Adipocyte (in vitro differentiated cells): ENCODE measurements at regions not wholly inside any gene's neighbourhood (a gene's known extent, or its start where the extent isn't known, plus 50 kb on each side); places are given as distances from the start of the nearest gene placed in this dataset.

Experiments used
- DNase-seq: peaks from one replicate; pipeline ENCODE4 v3.0.0-alpha.2; 2015; ENCODE audit warnings: low read depth
- H3K27me3 ChIP-seq: replicated peaks from 2 replicates; pipeline ENCODE4 v1.7.0; 2013; ENCODE audit warnings: mild to moderate bottlenecking, low read length, moderate library complexity; ENCODE audit not compliant: control insufficient read depth, insufficient read depth
- H3K36me3 ChIP-seq: 2 replicates; pipeline ENCODE4 v1.7.0; 2013; ENCODE audit warnings: low read length, mild to moderate bottlenecking, moderate library complexity; ENCODE audit not compliant: control insufficient read depth, insufficient read depth, severe bottlenecking
- H3K4me1 ChIP-seq: 2 replicates; pipeline ENCODE4 v1.7.0; 2013; ENCODE audit warnings: mild to moderate bottlenecking, low read length, moderate library complexity; ENCODE audit not compliant: control insufficient read depth, insufficient read depth
- H3K4me3 ChIP-seq: 2 replicates; pipeline ENCODE4 v1.7.0; 2013; ENCODE audit warnings: mild to moderate bottlenecking, low read length, moderate library complexity
- H3K9ac ChIP-seq: 2 replicates; pipeline ENCODE4 v1.7.0; 2013; ENCODE audit warnings: mild to moderate bottlenecking, low read length, moderate library complexity
- H3K9me3 ChIP-seq: 2 replicates; pipeline ENCODE4 v1.7.0; 2013; ENCODE audit warnings: mild to moderate bottlenecking, low read length, moderate library complexity; ENCODE audit not compliant: control insufficient read depth

GRCh38 chr10:1858547-1858946 is 121.2 kb upstream of the ADARB2 start:
- no peaks in the 10 kb centered on the region for H3K36me3 ChIP-seq

GRCh38 chr10:1858048-1858447 is 120.7 kb upstream of the ADARB2 start:
- Histone ChIP-seq H3K9ac (no peak overlapping the region), H3K4me1 (no peaks in the 10 kb centered on the region), H3K36me3 (no peaks in the 10 kb centered on the region), H3K9me3 (no peaks in the 10 kb centered on the region), H3K4me3 (no peak overlapping the region), H3K27me3 (no peaks in the 10 kb centered on the region)
- DNase-seq, result no peak

More at GRCh38 chr10:1858547-1858946, 121.2 kb upstream of the ADARB2 start:
- Histone ChIP-seq H3K4me3 (no peak overlapping the region), H3K4me1 (no peaks in the 10 kb centered on the region), H3K9ac (no peak overlapping the region), H3K9me3 (peaks cover 3% of the 10 kb centered on the region), H3K27me3 (no peaks in the 10 kb centered on the region)
- DNase-seq, result no peak

GRCh38 chr10:1855911-1856310 is 118.6 kb upstream of the ADARB2 start:
- DNase-seq, result no peak
- Histone ChIP-seq H3K4me1 (no peaks in the 10 kb centered on the region), H3K9ac (no peak overlapping the region), H3K36me3 (no peaks in the 10 kb centered on the region), H3K9me3 (no peaks in the 10 kb centered on the region), H3K4me3 (no peak overlapping the region), H3K27me3 (no peaks in the 10 kb centered on the region)

DNA sequence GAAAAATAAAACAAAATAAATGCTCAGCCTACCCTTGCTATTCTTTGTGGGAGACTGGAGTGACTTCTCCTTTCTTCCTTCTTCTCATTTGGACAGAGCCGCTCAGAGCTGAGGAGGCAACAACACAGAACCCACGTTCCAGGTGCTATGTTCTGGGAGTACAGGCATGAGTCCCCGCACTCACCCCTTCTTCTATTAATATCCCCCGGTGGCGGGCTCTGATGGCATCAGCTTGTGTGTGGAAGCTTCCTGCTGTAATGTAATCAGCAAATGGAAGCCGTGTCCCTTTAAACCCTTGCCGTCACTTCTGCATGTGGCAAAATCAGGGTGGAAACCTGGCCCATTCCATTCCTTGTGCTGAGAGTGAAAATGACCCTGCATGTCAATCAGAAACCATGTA is 116.9 kb upstream of the ADARB2 start:
- Histone ChIP-seq H3K9me3 (no peaks in the 10 kb centered on the region), H3K27me3 (no peaks in the 10 kb centered on the region), H3K4me1 (no peaks in the 10 kb centered on the region), H3K9ac (no peak overlapping the region), H3K4me3 (no peak overlapping the region), H3K36me3 (no peaks in the 10 kb centered on the region)
- DNase-seq, result no peak

GRCh38 chr10:1853801-1854200 is 116.5 kb upstream of the ADARB2 start:
- no peak for DNase-seq
- H3K9me3 ChIP-seq, result no peaks in the 10 kb centered on the region

DNA sequence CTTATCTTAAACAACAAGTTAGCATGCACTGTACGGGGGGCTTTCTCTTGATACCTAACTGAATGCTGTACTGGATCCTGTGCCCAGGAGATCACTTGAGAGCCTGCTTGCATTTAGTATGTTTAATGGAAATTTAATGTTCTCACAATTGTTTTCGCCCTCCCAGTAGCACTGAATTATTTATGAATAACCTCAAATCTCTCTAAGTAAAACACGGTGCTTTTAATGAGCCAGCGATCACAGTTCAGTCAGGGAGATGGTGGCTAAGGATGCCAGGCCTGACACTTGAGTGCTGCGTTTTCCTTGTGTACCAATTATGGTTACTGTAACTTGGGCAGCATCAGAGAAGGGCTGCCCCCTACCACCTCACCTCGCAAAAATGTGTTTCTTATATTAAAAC is 115.5 kb upstream of the ADARB2 start:
- H3K9ac ChIP-seq, result no peak overlapping the region
- H3K27me3 ChIP-seq, result no peaks in the 10 kb centered on the region
- no peaks in the 10 kb centered on the region for H3K9me3 ChIP-seq
- H3K4me3 ChIP-seq, result no peak overlapping the region
- H3K36me3 ChIP-seq, result no peaks in the 10 kb centered on the region
- no peaks in the 10 kb centered on the region for H3K4me1 ChIP-seq
- no peak for DNase-seq

More at GRCh38 chr10:1853801-1854200, 116.5 kb upstream of the ADARB2 start:
- Histone ChIP-seq H3K27me3 (no peaks in the 10 kb centered on the region), H3K9ac (no peak overlapping the region), H3K36me3 (no peaks in the 10 kb centered on the region), H3K4me3 (no peak overlapping the region), H3K4me1 (no peaks in the 10 kb centered on the region)

GRCh38 chr10:1851762-1852161 is 114.4 kb upstream of the ADARB2 start:
- no peak for DNase-seq
- Histone ChIP-seq H3K9ac (no peak overlapping the region), H3K4me1 (no peaks in the 10 kb centered on the region), H3K36me3 (no peaks in the 10 kb centered on the region), H3K27me3 (no peaks in the 10 kb centered on the region), H3K4me3 (no peak overlapping the region), H3K9me3 (no peaks in the 10 kb centered on the region)

GRCh38 chr10:1850971-1851527 is 113.7 kb upstream of the ADARB2 start:
- DNase-seq, result no peak
- Histone ChIP-seq H3K27me3 (no peaks in the 10 kb centered on the region), H3K4me1 (no peaks in the 10 kb centered on the region), H3K4me3 (no peak overlapping the region), H3K9ac (no peak overlapping the region), H3K9me3 (no peaks in the 10 kb centered on the region), H3K36me3 (no peaks in the 10 kb centered on the region)

DNA sequence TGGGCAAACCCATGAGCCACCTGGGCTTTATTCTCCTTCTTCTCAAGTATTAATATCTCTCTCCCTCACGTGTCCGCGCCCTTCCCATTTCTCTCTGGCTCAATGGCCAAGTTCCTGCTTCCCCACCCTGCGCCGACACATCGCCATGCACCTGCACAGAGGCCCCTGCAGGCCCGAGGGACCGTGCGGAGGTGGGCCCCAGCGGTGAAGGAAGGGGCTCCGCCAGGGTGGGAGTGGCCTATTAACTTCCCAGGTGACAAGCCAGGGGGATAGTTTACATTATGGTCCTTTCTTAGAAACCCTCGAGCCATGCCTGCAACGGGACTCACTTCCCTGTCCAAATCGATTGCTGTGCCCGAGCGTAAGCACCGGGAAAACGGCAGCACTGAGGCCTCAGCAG is 110.0 kb upstream of the ADARB2 start:
- Histone ChIP-seq H3K36me3 (no peaks in the 10 kb centered on the region), H3K27me3 (no peaks in the 10 kb centered on the region), H3K9me3 (no peaks in the 10 kb centered on the region), H3K9ac (no peak overlapping the region), H3K4me1 (no peaks in the 10 kb centered on the region), H3K4me3 (no peak overlapping the region)
- no peak for DNase-seq

DNA sequence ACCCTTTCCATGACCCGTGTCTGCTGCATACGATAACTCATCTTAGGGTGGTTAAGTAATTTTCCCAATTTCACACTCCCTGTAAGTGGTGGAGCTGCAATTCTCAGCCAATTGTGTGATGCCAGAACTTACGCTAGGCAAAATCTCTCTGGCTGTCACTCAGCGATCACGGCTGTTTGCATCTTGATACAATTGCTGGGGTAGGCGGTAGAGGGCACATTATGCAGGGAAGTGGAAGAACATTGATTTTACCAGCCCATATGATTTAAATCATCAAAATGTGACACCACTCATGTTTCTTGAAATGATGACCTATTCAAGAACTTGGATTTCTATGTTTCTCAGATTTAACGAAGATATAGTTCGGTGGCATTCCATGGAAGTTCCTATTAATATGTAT is 108.7 kb upstream of the ADARB2 start:
- Histone ChIP-seq H3K36me3 (no peaks in the 10 kb centered on the region), H3K4me1 (no peaks in the 10 kb centered on the region), H3K4me3 (no peak overlapping the region), H3K9ac (no peak overlapping the region), H3K9me3 (no peaks in the 10 kb centered on the region), H3K27me3 (no peaks in the 10 kb centered on the region)
- DNase-seq, result no peak

GRCh38 chr10:1841759-1842158 is 104.4 kb upstream of the ADARB2 start:
- Histone ChIP-seq H3K27me3 (no peaks in the 10 kb centered on the region), H3K9me3 (no peaks in the 10 kb centered on the region), H3K4me1 (no peaks in the 10 kb centered on the region), H3K4me3 (no peak overlapping the region), H3K9ac (no peak overlapping the region), H3K36me3 (no peaks in the 10 kb centered on the region)
- DNase-seq, result no peak

DNA sequence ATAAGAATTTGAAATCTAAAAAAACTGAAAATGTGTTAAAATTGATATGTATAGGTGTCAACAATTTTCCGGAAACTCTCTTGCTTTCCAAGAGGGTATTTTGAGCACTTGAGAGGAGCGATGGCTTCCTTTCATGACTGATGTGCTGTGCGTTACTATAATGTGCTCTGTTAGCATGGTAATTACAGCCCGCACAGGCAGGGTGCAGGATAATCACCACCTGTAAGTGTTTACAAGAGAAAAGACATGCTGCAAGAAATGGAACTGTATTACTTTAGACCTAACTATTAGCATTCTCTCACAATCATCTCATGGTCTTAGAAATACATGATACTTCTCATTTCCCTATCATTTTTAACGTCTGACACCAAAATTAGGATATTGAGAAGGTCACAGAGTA is 92.4 kb upstream of the ADARB2 start:
- no peaks in the 10 kb centered on the region for H3K27me3 ChIP-seq
- no peaks in the 10 kb centered on the region for H3K4me1 ChIP-seq
- no peaks in the 10 kb centered on the region for H3K36me3 ChIP-seq
- H3K9me3 ChIP-seq, result no peaks in the 10 kb centered on the region
- no peak overlapping the region for H3K9ac ChIP-seq
- H3K4me3 ChIP-seq, result no peak overlapping the region
- DNase-seq, result no peak
